GM19452 (cell line): ENCODE measurements at regions not wholly inside any gene's neighbourhood (a gene's known extent, or its start where the extent isn't known, plus 50 kb on each side); places are given as distances from the start of the nearest gene placed in this dataset.
A peak's percentile ranks its signal among the peaks of the same experiment; 100 is the strongest.
"Not testable (repeated sequence)": the region's sequence is repeated elsewhere in the genome, so short reads cannot be mapped to it uniquely, and the experiment has no call there.

Source experiments
- ATAC-seq: cut with Tn5 transposase; IDR thresholded peaks from one replicate; pipeline ENCODE4 v1.9.1; 2021; ENCODE audit not compliant: unreplicated experiment

DNA sequence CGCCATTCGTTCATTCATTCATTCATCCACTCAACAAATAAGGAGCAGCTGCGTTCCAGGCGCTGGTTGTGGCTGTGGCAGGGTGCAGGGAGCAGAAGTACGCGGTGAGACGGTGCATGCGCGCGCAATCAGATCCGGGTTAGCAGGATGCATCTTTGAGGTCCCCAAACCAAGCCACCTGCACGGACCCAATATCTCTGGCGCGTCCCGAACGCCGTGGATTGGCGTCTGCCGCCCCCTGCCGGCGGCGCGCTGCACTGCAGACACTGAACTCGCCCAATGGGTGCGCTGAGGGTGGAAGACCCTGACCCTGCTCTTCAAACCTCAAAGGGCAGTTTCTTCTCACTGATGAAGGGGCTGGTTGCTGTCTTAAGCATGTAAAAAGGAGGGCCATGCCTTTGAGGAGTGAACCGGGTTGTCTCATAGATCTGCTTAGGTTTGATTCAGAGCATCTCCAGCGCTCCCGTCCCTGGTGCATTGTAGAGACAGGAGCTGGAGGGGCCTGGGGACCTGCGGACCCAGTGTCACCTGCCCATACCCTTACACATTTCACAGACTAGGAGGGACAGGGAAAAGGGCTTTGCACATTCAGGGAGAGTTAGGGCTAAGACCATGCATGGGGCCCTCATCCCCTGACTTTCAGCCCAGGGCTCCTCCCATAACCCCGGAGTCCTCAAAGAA lies 102.5 kb downstream of the RAMP3 start:
- peak; percentile 67 for ATAC-seq

GRCh38 chr7:45267262-45267661 lies 109.7 kb downstream of the RAMP3 start:
- ATAC-seq = no peak

DNA sequence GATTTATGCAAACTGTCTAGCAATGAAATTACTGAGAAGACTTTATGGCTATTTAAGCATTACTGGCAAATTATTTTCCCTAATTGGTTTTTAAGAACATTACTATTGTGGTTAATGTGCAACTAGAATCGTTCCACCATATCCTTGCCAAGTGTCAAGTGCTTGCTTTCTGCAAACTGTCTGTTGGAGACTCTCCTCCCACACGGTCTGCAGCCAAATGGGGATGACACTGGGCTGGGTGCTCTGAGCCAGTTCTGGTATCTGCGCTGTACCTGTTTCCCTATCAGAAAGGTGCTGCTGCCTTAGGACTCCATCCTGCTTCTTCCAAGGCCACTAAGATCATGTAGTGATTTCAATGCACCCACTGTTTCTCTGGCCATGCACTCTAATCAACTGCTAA lies 110.4 kb downstream of the RAMP3 start:
- no peak for ATAC-seq

DNA sequence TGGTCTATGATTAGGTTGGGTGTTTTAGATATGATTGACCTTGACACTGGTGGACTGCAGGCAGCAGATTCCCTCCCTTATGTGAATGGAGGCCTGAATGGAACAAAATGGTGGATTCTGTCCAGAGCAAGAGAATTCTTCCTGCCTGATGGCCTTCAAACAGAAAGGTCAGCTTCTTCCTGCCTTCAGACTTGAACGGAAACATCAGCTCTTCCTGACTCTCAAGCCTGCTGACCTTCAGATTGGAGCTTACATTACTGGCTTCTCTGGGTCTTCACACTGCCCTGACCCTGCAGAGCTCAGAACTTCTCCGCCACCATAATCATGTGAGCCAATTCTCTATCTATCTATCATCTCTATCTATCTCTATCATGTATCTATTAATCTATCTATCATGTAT lies 111.6 kb downstream of the RAMP3 start:
- ATAC-seq = no peak

- ATAC-seq = no peak
These were observed 121.3 kb downstream of the RAMP3 start for GRCh38 chr7:45278763-45279398.

DNA sequence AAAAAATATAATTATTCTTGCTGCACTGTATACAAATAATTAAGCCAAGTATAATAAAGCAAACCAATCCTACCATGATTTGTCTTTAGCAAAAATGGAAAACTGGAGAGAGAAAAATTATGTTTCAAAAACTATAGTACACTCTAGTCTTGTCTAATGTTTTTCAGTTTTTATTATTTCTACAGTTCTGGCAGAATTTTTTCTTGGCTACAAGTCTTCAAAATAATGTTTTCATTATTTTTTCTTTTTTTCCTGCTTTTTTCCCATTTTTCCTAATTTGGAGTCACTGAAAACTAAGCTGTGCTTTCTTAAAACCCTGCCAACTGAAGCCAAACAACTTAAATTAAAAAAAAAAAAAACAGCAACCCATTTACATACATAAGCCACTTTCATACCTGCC lies 132.0 kb downstream of the RAMP3 start:
- not testable (repeated sequence) for ATAC-seq

GRCh38 chr7:45290880-45291279 lies 133.3 kb downstream of the RAMP3 start:
- ATAC-seq = no peak

GRCh38 chr7:45292481-45292880 lies 134.9 kb downstream of the RAMP3 start:
- no peak for ATAC-seq

DNA sequence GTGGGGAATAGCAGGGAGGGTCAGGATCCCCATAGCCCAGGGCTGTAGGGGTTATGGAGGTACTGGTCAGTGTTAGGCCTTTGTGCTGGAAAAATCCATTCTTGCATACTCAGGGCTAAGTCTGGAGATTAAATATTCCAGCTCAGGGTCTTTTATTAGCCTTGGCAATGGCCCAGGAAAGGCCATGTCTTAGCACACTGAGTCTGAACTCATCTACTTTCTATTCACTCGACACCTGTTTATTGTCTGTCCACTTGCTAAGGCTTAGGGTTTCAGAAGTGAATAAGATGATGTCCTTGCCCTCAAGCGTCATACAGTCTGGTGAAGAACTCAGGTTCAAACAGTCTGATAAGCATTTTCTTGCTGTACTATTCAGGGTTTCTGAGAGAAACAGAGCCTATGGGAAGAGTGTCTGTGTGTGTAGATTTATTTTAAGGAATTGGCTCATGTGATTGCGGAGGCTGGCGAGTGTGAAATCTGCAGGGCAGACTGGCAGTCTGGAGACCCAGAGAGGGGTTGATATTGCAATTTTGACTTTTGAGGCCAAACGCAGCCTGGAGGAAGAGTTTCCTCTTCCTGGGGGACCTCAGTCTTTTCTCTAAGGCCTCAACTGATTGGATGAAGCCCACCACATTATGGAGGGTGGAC lies 135.8 kb downstream of the RAMP3 start:
- no peak for ATAC-seq

- ATAC-seq = no peak
These were observed 137.0 kb downstream of the RAMP3 start for GRCh38 chr7:45294559-45294958.

DNA sequence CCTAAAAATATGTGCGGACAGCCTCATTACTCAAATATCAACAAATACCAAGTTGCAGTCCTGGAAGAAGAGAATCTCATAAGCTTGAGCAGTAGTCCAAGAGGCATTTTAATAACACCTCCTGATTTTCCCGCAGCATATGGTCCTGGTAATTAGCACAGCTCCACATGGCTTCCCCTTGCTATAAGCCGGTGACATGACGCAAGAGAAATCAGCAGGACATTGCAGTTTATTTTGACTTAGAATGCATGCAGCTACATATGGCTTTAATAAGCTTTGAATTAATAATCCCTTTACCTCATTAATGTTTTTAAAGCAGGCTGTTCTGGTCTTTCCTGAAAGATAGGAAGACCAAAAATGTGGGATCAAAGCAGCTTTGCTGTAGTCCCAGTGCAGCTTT lies 137.6 kb downstream of the RAMP3 start:
- ATAC-seq = no peak

DNA sequence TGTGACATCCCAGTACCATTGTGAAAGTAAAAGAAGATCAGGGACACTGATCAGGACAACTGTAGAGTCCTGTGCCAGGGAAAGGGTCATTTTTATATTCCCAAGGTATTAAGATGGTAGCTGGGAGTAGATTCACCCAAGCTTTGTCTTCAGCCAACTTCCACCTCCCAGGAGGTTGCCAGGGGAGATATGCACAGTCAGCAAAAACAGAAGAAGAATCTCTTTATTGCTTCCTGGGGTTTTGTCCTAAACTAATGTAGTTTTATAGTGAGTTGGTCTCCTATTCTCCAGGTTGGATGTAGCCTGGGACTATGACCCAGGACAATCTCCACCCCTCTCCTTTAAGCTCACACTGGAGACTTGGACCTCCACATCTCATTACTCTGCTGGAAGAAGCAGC lies 139.2 kb downstream of the RAMP3 start:
- no peak for ATAC-seq

- ATAC-seq = no peak
These were observed 149.2 kb downstream of the RAMP3 start for GRCh38 chr7:45306752-45307305.

DNA sequence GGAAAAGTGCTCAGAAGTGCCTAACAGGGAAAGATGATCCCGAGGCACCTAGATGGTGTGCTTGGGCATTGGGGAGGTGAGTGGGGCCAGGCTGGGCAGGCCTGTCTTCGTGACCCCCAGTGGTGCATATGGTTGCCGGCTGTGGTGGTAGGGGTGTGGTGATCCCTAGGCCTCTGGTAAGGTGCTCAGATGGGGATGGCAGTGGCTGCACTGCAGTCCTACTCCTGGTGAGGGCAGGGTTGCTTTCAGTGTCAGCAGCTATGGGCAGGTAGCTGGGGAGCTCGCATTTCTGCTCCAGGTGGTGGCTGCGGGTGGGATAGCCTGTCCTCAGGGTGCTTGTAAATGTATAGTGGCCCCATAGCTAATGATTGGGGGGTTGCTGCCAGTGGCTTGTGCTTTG lies 154.0 kb downstream of the RAMP3 start:
- no peak for ATAC-seq

DNA sequence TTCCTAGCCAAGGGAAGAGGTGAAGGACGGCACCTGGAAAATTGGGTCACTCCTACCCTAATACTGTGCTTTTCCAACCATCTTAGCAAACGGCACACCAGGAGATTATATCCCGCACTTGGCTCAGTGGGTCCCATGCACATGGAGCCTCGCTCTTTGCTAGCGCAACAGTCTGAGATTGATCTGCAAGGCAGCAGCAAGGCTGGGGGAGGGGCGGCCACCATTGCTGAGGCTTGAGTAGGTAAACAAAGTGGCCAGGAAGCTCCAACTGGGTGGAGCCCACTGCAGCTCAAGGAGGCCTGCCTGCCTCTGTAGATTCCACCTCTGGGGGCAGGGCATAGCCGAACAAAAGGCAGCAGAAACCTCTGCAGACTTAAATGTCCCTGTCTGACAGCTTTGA lies 157.9 kb downstream of the RAMP3 start:
- not testable (repeated sequence) for ATAC-seq

GRCh38 chr7:45324683-45325237 lies 167.2 kb downstream of the RAMP3 start:
- no peak for ATAC-seq

GRCh38 chr7:45325378-45325777 lies 167.8 kb downstream of the RAMP3 start:
- ATAC-seq = no peak

- no peak for ATAC-seq
These were observed 170.9 kb downstream of the RAMP3 start for GRCh38 chr7:45328403-45328981.

DNA sequence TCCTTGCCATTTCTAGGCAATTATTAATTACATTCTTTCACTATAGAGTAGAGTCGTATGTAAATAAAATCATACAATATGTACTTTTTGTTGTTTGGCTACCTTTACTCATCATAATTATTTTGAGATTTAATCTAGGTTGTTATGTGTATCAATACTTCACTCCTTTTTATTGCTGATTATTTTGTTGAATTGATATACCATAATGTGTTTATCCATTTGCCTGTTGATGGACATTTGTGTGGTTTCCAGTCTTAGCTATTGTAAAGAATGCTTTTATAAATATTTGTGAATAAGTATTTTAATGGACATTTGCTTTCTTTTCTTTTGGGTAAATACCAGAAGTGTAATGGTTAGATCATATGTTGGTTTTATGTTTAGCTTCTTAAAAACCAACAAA lies 174.0 kb downstream of the RAMP3 start:
- ATAC-seq = no peak

GRCh38 chr7:45335024-45335423 lies 177.4 kb downstream of the RAMP3 start:
- ATAC-seq = not testable (repeated sequence)

- ATAC-seq = no peak
These were observed 184.6 kb downstream of the RAMP3 start for GRCh38 chr7:45342236-45342635.
